GM23338 (cell line): ENCODE measurements at regions not wholly inside any gene's neighbourhood (a gene's known extent, or its start where the extent isn't known, plus 50 kb on each side); places are given as distances from the start of the nearest gene placed in this dataset.

Experiments used
- ATAC-seq: fragments of 200-7000 bp; cut with Tn5 transposase; 3 replicates; pipeline ENCODE4 v1.9.1; 2020
- DNase-seq: peaks from one replicate; pipeline ENCODE4 v3.0.0-alpha.2; 2015; ENCODE audit warnings: low spot score
- H2AFZ ChIP-seq: fragments of 200-600 bp; sonication (generic); 2 replicates; pipeline ENCODE4 v1.8.0; 2016; ENCODE audit warnings: antibody characterized with exemption, mild to moderate bottlenecking, moderate library complexity
- H3F3A ChIP-seq: fragments of 200-600 bp; sonication (generic); replicated peaks from 2 replicates; pipeline ENCODE4 v1.8.0; 2017; ENCODE audit warnings: antibody characterized with exemption, mixed run types, low read depth
- H3K27ac ChIP-seq: fragments of 200-600 bp; sonication (generic); 2 replicates; pipeline ENCODE4 v1.6.1; 2016; ENCODE audit warnings: low read depth
- H3K27me3 ChIP-seq: fragments of 200-600 bp; sonication (generic); 2 replicates; pipeline ENCODE4 v1.8.0; 2016; ENCODE audit warnings: mild to moderate bottlenecking, mixed run types, moderate library complexity; ENCODE audit not compliant: insufficient read depth
- H3K36me3 ChIP-seq: fragments of 200-600 bp; sonication (generic); 2 replicates; pipeline ENCODE4 v1.8.0; 2016; ENCODE audit warnings: mild to moderate bottlenecking; ENCODE audit not compliant: insufficient read depth
- H3K4me1 ChIP-seq: fragments of 200-600 bp; sonication (generic); 2 replicates; pipeline ENCODE4 v1.8.0; 2016; ENCODE audit warnings: mild to moderate bottlenecking, moderate library complexity; ENCODE audit not compliant: insufficient read depth
- H3K4me2 ChIP-seq: fragments of 200-600 bp; sonication (generic); 2 replicates; pipeline ENCODE4 v1.7.1; 2017; ENCODE audit warnings: mixed run types
- H3K4me3 ChIP-seq: fragments of 200-600 bp; sonication (generic); 2 replicates; pipeline ENCODE4 v1.6.1; 2016; ENCODE audit warnings: mixed run types
- H3K79me2 ChIP-seq: fragments of 200-600 bp; sonication (generic); replicated peaks from 2 replicates; pipeline ENCODE4 v1.8.0; 2017; ENCODE audit warnings: mild to moderate bottlenecking; ENCODE audit not compliant: insufficient read depth
- H3K9me2 ChIP-seq: fragments of 200-600 bp; sonication (generic); 2 replicates; pipeline ENCODE4 v1.8.0; 2017; ENCODE audit not compliant: insufficient read depth
- H4K20me1 ChIP-seq: fragments of 200-600 bp; sonication (generic); replicated peaks from 2 replicates; pipeline ENCODE4 v1.8.0; 2017; ENCODE audit warnings: mild to moderate bottlenecking; ENCODE audit not compliant: insufficient read depth
- H3K27ac Mint-ChIP-seq: 2 replicates; pipeline ENCODE4 v1.8.0; 2020; ENCODE audit warnings: inconsistent platforms, mild to moderate bottlenecking, moderate library complexity, mixed read lengths
- H3K27me3 Mint-ChIP-seq: 3 replicates; pipeline ENCODE4 v1.8.0; 2022; ENCODE audit warnings: low read depth, mild to moderate bottlenecking, moderate library complexity, mixed read lengths, inconsistent platforms; ENCODE audit not compliant: insufficient read depth, poor library complexity
- H3K36me3 Mint-ChIP-seq: 3 replicates; pipeline ENCODE4 v1.8.0; 2021; ENCODE audit warnings: low read depth, mild to moderate bottlenecking, inconsistent platforms, moderate library complexity, mixed read lengths
- H3K4me1 Mint-ChIP-seq: 3 replicates; pipeline ENCODE4 v1.8.0; 2020; ENCODE audit warnings: mild to moderate bottlenecking, inconsistent platforms, mixed read lengths
- H3K4me3 Mint-ChIP-seq: 3 replicates; pipeline ENCODE4 v1.8.0; 2021; ENCODE audit warnings: moderate library complexity, mild to moderate bottlenecking, inconsistent platforms, mixed read lengths
- H3K9me3 Mint-ChIP-seq: 3 replicates; pipeline ENCODE4 v1.8.0; 2020; ENCODE audit warnings: moderate library complexity, mild to moderate bottlenecking, inconsistent platforms, mixed read lengths
- CREB1 ChIP-seq: fragments of 250-450 bp; sonication (Bioruptor Pico); IDR thresholded peaks from 2 replicates; pipeline ENCODE4 v1.5.0; 2020; ENCODE audit warnings: low read depth, mild to moderate bottlenecking, moderate library complexity
- ETS1 ChIP-seq: IDR thresholded peaks from 2 replicates; pipeline ENCODE4 v1.6.1; 2016; ENCODE audit warnings: antibody characterized with exemption
- EZH2 ChIP-seq: fragments of 200-600 bp; sonication (generic); IDR thresholded peaks from one replicate; pipeline ENCODE4 v1.8.0; 2017; ENCODE audit warnings: antibody characterized with exemption, mild to moderate bottlenecking, low read depth; ENCODE audit not compliant: unreplicated experiment
- EZH2phosphoT487 ChIP-seq: fragments of 200-600 bp; sonication (generic); IDR thresholded peaks from one replicate; pipeline ENCODE4 v1.8.1; 2018; ENCODE audit warnings: antibody characterized with exemption; ENCODE audit not compliant: unreplicated experiment
- NANOG ChIP-seq: IDR thresholded peaks from 2 replicates; pipeline ENCODE4 v1.6.1; 2016; ENCODE audit warnings: antibody characterized with exemption, borderline replicate concordance
- POLR2AphosphoS5 ChIP-seq: IDR thresholded peaks from 2 replicates; pipeline ENCODE4 v1.6.1; 2016; ENCODE audit warnings: antibody characterized with exemption, low read depth
- REST ChIP-seq: IDR thresholded peaks from one replicate; pipeline ENCODE4 v1.6.1; 2018; ENCODE audit warnings: antibody characterized with exemption; ENCODE audit not compliant: unreplicated experiment
- STAT1 ChIP-seq: IDR thresholded peaks from one replicate; pipeline ENCODE4 v1.6.1; 2016; ENCODE audit warnings: antibody characterized with exemption; ENCODE audit not compliant: unreplicated experiment
- ZNF114 ChIP-seq: fragments of 250-450 bp; sonication (Bioruptor Pico); IDR thresholded peaks from 2 replicates; pipeline ENCODE4 v1.5.0; 2020; ENCODE audit warnings: mild to moderate bottlenecking, moderate library complexity
- ZNF331 ChIP-seq: fragments of 250-450 bp; sonication (Bioruptor Pico); IDR thresholded peaks from 2 replicates; pipeline ENCODE4 v1.5.0; 2020; ENCODE audit warnings: low read depth, mild to moderate bottlenecking, moderate library complexity
- ZNF462 ChIP-seq: fragments of 250-450 bp; sonication (Bioruptor Pico); IDR thresholded peaks from 2 replicates; pipeline ENCODE4 v1.5.0; 2020; ENCODE audit warnings: mild to moderate bottlenecking, moderate library complexity

GRCh38 chr15:97014001-97014400 lies 683.5 kb downstream of the NR2F2 start:
- ATAC-seq: no peak
- Mint-ChIP-seq H3K4me3 (no peak overlapping the region), H3K27me3 (peaks cover 5% of the 10 kb centered on the region)

More at GRCh38 chr15:97014001-97014400, 683.5 kb downstream of the NR2F2 start:
- Mint-ChIP-seq H3K27ac (no peak overlapping the region), H3K36me3 (no peaks in the 10 kb centered on the region), H3K9me3 (peaks cover 3% of the 10 kb centered on the region; the same call in 2 of the 3 replicates), H3K4me1 (peaks cover 16% of the 10 kb centered on the region)
- H3K79me2 ChIP-seq: no peaks in the 10 kb centered on the region
- H3K27ac ChIP-seq: no peak overlapping the region
- H3K4me1 ChIP-seq: no peaks in the 10 kb centered on the region
- H3F3A ChIP-seq: no peaks in the 10 kb centered on the region
- no peak overlapping the region for H3K4me3 ChIP-seq
- no peaks in the 10 kb centered on the region for H4K20me1 ChIP-seq
- no peak for DNase-seq
- no peak overlapping the region for H2AFZ ChIP-seq
- no peak overlapping the region for H3K4me2 ChIP-seq
- H3K27me3 ChIP-seq: peaks cover 23% of the 10 kb centered on the region; the same call in 1 of the 2 replicates
- TF ChIP-seq ETS1 (no peak), NANOG (no peak), POLR2AphosphoS5 (no peak), STAT1 (no peak), EZH2 (no peak), ZNF462 (no peak), CREB1 (no peak), ZNF331 (CRISPR knock-in tag) (no peak), EZH2phosphoT487 (no peak), REST (no peak), ZNF114 (CRISPR knock-in tag) (no peak)
- no peaks in the 10 kb centered on the region for H3K36me3 ChIP-seq
- H3K9me2 ChIP-seq: no peaks in the 10 kb centered on the region
